GM12878 (cell line): ENCODE measurements at regions not wholly inside any gene's neighbourhood (a gene's known extent, or its start where the extent isn't known, plus 50 kb on each side); places are given as distances from the start of the nearest gene placed in this dataset.

Experiments used
- BMI1 ChIP-seq: fragments of 450-650 bp; IDR thresholded peaks from 2 replicates; pipeline ENCODE4 v1.6.1; 2016; ENCODE audit warnings: mild to moderate bottlenecking, moderate library complexity, borderline replicate concordance
- CBX3 ChIP-seq: fragments of 200-600 bp; sonication (generic); IDR thresholded peaks from 2 replicates; pipeline ENCODE4 v1.6.1; 2016; ENCODE audit warnings: low read depth, borderline replicate concordance
- CEBPB ChIP-seq, 2 experiments: fragments of 150-350 bp in 1 of 2; IDR thresholded peaks; 2 replicates each; pipeline ENCODE4 v1.6.1; 2012 to 2014; ENCODE audit warnings: low read depth in 2 of 2, low read length in 2 of 2, borderline replicate concordance in 1 of 2, inconsistent platforms in 1 of 2
- CREB1 ChIP-seq: IDR thresholded peaks from 2 replicates; pipeline ENCODE4 v1.6.1; 2012; ENCODE audit warnings: low read depth, mild to moderate bottlenecking, inconsistent platforms
- CUX1 ChIP-seq: IDR thresholded peaks from 2 replicates; pipeline ENCODE4 v1.6.1; 2012; ENCODE audit warnings: improper control_type of control experiment, low read depth, low read length; ENCODE audit not compliant: insufficient replicate concordance
- EGR1 ChIP-seq, 2 experiments: IDR thresholded peaks; 1 replicate in 1 of 2; 2 replicates in 1 of 2; pipeline ENCODE4 v1.6.1; 2011 to 2012; ENCODE audit warnings: low read depth in 2 of 2, low read length in 2 of 2, borderline replicate concordance in 1 of 2, mild to moderate bottlenecking in 1 of 2, moderate library complexity in 1 of 2
- FOS ChIP-seq: IDR thresholded peaks from 3 replicates; pipeline ENCODE4 v1.6.1; 2011; ENCODE audit warnings: borderline replicate concordance; ENCODE audit not compliant: insufficient read length; ENCODE audit errors: extremely low read depth
- FOXK2 ChIP-seq: fragments of 450-650 bp; IDR thresholded peaks from 2 replicates; pipeline ENCODE4 v1.6.1; 2017; ENCODE audit warnings: mild to moderate bottlenecking, moderate library complexity
- HCFC1 ChIP-seq: fragments of 150-350 bp; IDR thresholded peaks from 2 replicates; pipeline ENCODE4 v1.6.1; 2014; ENCODE audit warnings: low read length
- KAT2A ChIP-seq: conservative IDR thresholded peaks from 2 replicates; pipeline ENCODE4 v1.6.1; 2011; ENCODE audit warnings: low read depth, low read length; ENCODE audit not compliant: control insufficient read depth
- KLF5 ChIP-seq: fragments of 450-650 bp; IDR thresholded peaks from 2 replicates; pipeline ENCODE4 v1.6.1; 2014; ENCODE audit warnings: mild to moderate bottlenecking; ENCODE audit not compliant: partially characterized antibody
- PML ChIP-seq: IDR thresholded peaks from 2 replicates; pipeline ENCODE4 v1.6.1; 2012; ENCODE audit warnings: low read length, inconsistent platforms
- RB1 ChIP-seq: fragments of 450-650 bp; formaldehyde crosslinking; IDR thresholded peaks from 2 replicates; pipeline ENCODE4 v1.6.1; 2017; ENCODE audit warnings: mild to moderate bottlenecking, borderline replicate concordance
- SMAD1 ChIP-seq: fragments of 450-650 bp; IDR thresholded peaks from 2 replicates; pipeline ENCODE4 v1.6.1; 2018; ENCODE audit warnings: mild to moderate bottlenecking, low read depth; ENCODE audit not compliant: partially characterized antibody
- SREBF1 ChIP-seq: IDR thresholded peaks from 2 replicates; pipeline ENCODE4 v1.6.1; 2012; ENCODE audit warnings: mild to moderate bottlenecking, low read length
- SUPT20H ChIP-seq: IDR thresholded peaks from 2 replicates; pipeline ENCODE4 v1.6.1; 2011; ENCODE audit warnings: low read depth, mild to moderate bottlenecking, low read length, moderate library complexity, borderline replicate concordance; ENCODE audit not compliant: control insufficient read depth
- SUZ12 ChIP-seq: fragments of 200-600 bp; sonication (generic); IDR thresholded peaks from one replicate; pipeline ENCODE4 v1.6.1; 2018; ENCODE audit warnings: antibody characterized with exemption, mild to moderate bottlenecking; ENCODE audit not compliant: unreplicated experiment
- ZBTB4 ChIP-seq: fragments of 450-650 bp; formaldehyde crosslinking; IDR thresholded peaks from 2 replicates; pipeline ENCODE4 v1.4.0; 2022; ENCODE audit warnings: mild to moderate bottlenecking, moderate library complexity
- ZNF217 ChIP-seq: fragments of 450-650 bp; IDR thresholded peaks from 2 replicates; pipeline ENCODE4 v1.6.1; 2017; ENCODE audit warnings: antibody characterized with exemption, mild to moderate bottlenecking
- ZNF384 ChIP-seq: IDR thresholded peaks from 2 replicates; pipeline ENCODE4 v1.6.1; 2012; ENCODE audit warnings: low read depth, mild to moderate bottlenecking, low read length, improper control_type of control experiment, borderline replicate concordance

- TF ChIP-seq ZBTB4 (CRISPR knock-in tag) (no peak), CBX3 (no peak), HCFC1 (no peak), CUX1 (no peak), FOXK2 (no peak), KAT2A (no peak), SMAD1 (no peak), CEBPB (IDR thresholded peaks at IDR 0.05; ENCODE audit: borderline replicate concordance in 1 of 2, low read depth in 2 of 2, low read length in 2 of 2) (peak in 1 of 2 experiments; percentile 31; a peak in 1 of 4 replicates), BMI1 (peak; percentile 86), SUPT20H (no peak), ZNF217 (peak; percentile 67), SUZ12 (no peak), FOS (no peak), CREB1 (peak; percentile 62; the same call in 1 of the 2 replicates), KLF5 (peak; percentile 90), PML (peak; percentile 83), EGR1 (IDR thresholded peaks at IDR 0.05; ENCODE audit: borderline replicate concordance in 1 of 2, low read depth in 2 of 2, low read length in 2 of 2) (no peak), RB1 (0 out of 2 replicates have a peak, but pooled peaks have one; percentile 25), ZNF384 (peak; percentile 98), SREBF1 (0 out of 2 replicates have a peak, but pooled peaks have one; percentile 15)
These were observed 70.3 kb upstream of the PELI1 start (continued) for GRCh38 chr2:64214281-64215115.
